Kidney (tissue), 13 donors: ENCODE measurements at regions not wholly inside any gene's neighbourhood (a gene's known extent, or its start where the extent isn't known, plus 50 kb on each side); places are given as distances from the start of the nearest gene placed in this dataset.
"Not testable (repeated sequence)": the region's sequence is repeated elsewhere in the genome, so short reads cannot be mapped to it uniquely, and the experiment has no call there.

Source experiments
- DNase-seq, 5 donors: peaks; one replicate each; pipeline ENCODE4 v3.0.0-alpha.2; 2013 to 2020
- FAIRE-seq: peaks from 2 replicates; lab custom pipeline; 2012; peaks lifted over from hg19 to GRCh38; lab: Jason Lieb, UNC
- H3K27ac ChIP-seq, 2 donors: one replicate each; pipeline ENCODE4 v1.7.0; 2013; ENCODE audit warnings: low read depth in 2 of 2, low read length in 2 of 2, inconsistent platforms in 1 of 2
- H3K27me3 ChIP-seq: one replicate; pipeline ENCODE4 v1.7.1; 2013; ENCODE audit warnings: low read length, inconsistent platforms; ENCODE audit not compliant: control insufficient read depth, insufficient read depth
- H3K36me3 ChIP-seq, 3 donors: one replicate each; pipeline versions ENCODE4 v1.7.0 to v1.7.1; 2013; ENCODE audit warnings: low read length in 3 of 3, control low read depth in 1 of 3, inconsistent platforms in 1 of 3; ENCODE audit not compliant: insufficient read depth in 3 of 3, control insufficient read depth in 2 of 3
- H3K4me1 ChIP-seq, 3 donors: one replicate each; pipeline versions ENCODE4 v1.7.0 to v1.7.1; 2013; ENCODE audit warnings: low read length in 3 of 3, inconsistent platforms in 1 of 3, low read depth in 1 of 3; ENCODE audit not compliant: control insufficient read depth in 2 of 3, insufficient read depth in 2 of 3
- H3K4me3 ChIP-seq, 3 donors: one replicate each; pipeline versions ENCODE4 v1.7.0 to v1.8.1; 2013; ENCODE audit warnings: low read length in 3 of 3, control low read depth in 1 of 3, inconsistent platforms in 1 of 3
- H3K9ac ChIP-seq, 3 donors: one replicate each; pipeline versions ENCODE4 v1.7.0 to v1.7.1; 2013; ENCODE audit warnings: low read length in 3 of 3, control low read depth in 1 of 3, inconsistent platforms in 1 of 3
- H3K9me3 ChIP-seq, 3 donors: one replicate each; pipeline versions ENCODE4 v1.7.0 to v1.7.1; 2013; ENCODE audit warnings: low read length in 3 of 3, control low read depth in 1 of 3, inconsistent platforms in 1 of 3; ENCODE audit not compliant: control insufficient read depth in 2 of 3, insufficient read depth in 1 of 3
- CTCF ChIP-seq: IDR thresholded peaks from 3 replicates; pipeline ENCODE4 v1.5.1; 2012; ENCODE audit warnings: mild to moderate bottlenecking, moderate library complexity, borderline replicate concordance; ENCODE audit not compliant: insufficient read depth; ENCODE audit errors: extremely low read depth
- intact Hi-C: fragments of 100-400 bp; cut with DNase I; formaldehyde crosslinking; loops from one replicate; pipeline ENCODE4 v1.11.1; 2022
- donor health status: control.
- donor health status: control.
- donor health status: control.
- donor health status: control.
- donor health status: control.
- donor health status: DM: yes; HTN: yes; CAD: no.
- donor health status: Normal renal cell carcinoma (clear cell type).

GRCh38 chr16:35102780-35103403 lies 1643.5 kb downstream of the TP53TG3F start:
- intact Hi-C loops, result no loop called here
- no peak overlapping the region for H3K27ac ChIP-seq
- no peaks in the 10 kb centered on the region for H3K36me3 ChIP-seq
- DNase-seq (no peak), FAIRE-seq (no peak)
- no peaks in the 10 kb centered on the region for H3K9me3 ChIP-seq
- TF ChIP-seq CTCF, result no peak
- no peaks in the 10 kb centered on the region for H3K27me3 ChIP-seq
- no peak overlapping the region for H3K4me3 ChIP-seq
- no peaks in the 10 kb centered on the region for H3K4me1 ChIP-seq
- H3K9ac ChIP-seq, result no peak overlapping the region

DNA sequence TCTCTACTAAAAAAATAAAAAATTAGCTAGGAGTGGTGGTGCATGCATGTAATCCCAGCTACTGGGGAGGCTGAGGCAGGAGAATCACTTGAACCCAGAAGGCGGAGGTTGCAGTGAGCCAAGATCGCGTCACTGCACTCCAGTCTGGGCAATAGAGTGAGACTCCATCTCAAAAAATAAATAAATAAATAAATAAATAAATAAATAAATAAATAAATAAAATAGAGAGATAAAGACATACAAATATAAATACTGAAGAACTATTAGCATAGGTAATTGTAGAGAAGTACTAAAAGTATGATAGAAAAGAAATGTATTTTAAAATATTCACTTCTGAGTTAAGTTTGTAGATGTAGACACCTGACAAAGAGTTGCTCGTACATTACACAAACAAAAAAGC lies 1652.4 kb downstream of the TP53TG3F start:
- H3K9ac ChIP-seq, H3K9me3 ChIP-seq, DNase-seq, intact Hi-C loops, H3K27me3 ChIP-seq, H3K4me3 ChIP-seq, H3K27ac ChIP-seq, FAIRE-seq, H3K4me1 ChIP-seq, H3K36me3 ChIP-seq: not testable (repeated sequence)

- Histone ChIP-seq H3K27ac (no peak overlapping the region), H3K36me3 (no peaks in the 10 kb centered on the region), H3K4me3 (no peak overlapping the region), H3K9me3 (no peaks in the 10 kb centered on the region), H3K9ac (no peak overlapping the region), H3K4me1 (no peaks in the 10 kb centered on the region), H3K27me3 (no peaks in the 10 kb centered on the region)
- TF ChIP-seq CTCF, result no peak
- intact Hi-C loops, result no loop called here
- DNase-seq (no peak), FAIRE-seq (no peak)
These were observed 1672.0 kb downstream of the TP53TG3F start for GRCh38 chr16:35131429-35131828.

GRCh38 chr16:35134471-35134870 lies 1675.1 kb downstream of the TP53TG3F start:
- H3K9me3 ChIP-seq, result no peaks in the 10 kb centered on the region
- H3K27me3 ChIP-seq, result no peaks in the 10 kb centered on the region
- H3K4me3 ChIP-seq, result no peak overlapping the region
- no peak for TF ChIP-seq CTCF
- FAIRE-seq, result no peak
- no peak overlapping the region for H3K27ac ChIP-seq
- no peaks in the 10 kb centered on the region for H3K4me1 ChIP-seq
- intact Hi-C loops, result no loop called here
- no peak overlapping the region for H3K9ac ChIP-seq
- DNase-seq, result no peak
- no peaks in the 10 kb centered on the region for H3K36me3 ChIP-seq
